ENCODE measurements at regions not wholly inside any gene's neighbourhood (a gene's known extent, or its start where the extent isn't known, plus 50 kb on each side); places are given as distances from the start of the nearest gene placed in this dataset.

- H3K9me3 ChIP-seq, result no peaks in the 10 kb centered on the region
- DNase-seq, result no peak
- no peaks in the 10 kb centered on the region for H3K36me3 ChIP-seq
- TF ChIP-seq POLR2A (IDR thresholded peaks at IDR 0.05), result no peak
- TF ChIP-seq, protein P1, sequence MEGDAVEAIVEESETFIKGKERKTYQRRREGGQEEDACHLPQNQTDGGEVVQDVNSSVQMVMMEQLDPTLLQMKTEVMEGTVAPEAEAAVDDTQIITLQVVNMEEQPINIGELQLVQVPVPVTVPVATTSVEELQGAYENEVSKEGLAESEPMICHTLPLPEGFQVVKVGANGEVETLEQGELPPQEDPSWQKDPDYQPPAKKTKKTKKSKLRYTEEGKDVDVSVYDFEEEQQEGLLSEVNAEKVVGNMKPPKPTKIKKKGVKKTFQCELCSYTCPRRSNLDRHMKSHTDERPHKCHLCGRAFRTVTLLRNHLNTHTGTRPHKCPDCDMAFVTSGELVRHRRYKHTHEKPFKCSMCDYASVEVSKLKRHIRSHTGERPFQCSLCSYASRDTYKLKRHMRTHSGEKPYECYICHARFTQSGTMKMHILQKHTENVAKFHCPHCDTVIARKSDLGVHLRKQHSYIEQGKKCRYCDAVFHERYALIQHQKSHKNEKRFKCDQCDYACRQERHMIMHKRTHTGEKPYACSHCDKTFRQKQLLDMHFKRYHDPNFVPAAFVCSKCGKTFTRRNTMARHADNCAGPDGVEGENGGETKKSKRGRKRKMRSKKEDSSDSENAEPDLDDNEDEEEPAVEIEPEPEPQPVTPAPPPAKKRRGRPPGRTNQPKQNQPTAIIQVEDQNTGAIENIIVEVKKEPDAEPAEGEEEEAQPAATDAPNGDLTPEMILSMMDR (IDR thresholded peaks at IDR 0.05), result no peak
- intact Hi-C loops (cut with DNase I; ENCODE audit: low total_unique reads), result no loop called here
- H3K27ac ChIP-seq, result no peak overlapping the region
- no peaks in the 10 kb centered on the region for H3K4me1 ChIP-seq
- H3K27me3 ChIP-seq, result no peaks in the 10 kb centered on the region
- no peak overlapping the region for H3K4me3 ChIP-seq
These were observed 146.8 kb upstream of the DAPK1 start for GRCh38 chr9:87350915-87351314.

DNA sequence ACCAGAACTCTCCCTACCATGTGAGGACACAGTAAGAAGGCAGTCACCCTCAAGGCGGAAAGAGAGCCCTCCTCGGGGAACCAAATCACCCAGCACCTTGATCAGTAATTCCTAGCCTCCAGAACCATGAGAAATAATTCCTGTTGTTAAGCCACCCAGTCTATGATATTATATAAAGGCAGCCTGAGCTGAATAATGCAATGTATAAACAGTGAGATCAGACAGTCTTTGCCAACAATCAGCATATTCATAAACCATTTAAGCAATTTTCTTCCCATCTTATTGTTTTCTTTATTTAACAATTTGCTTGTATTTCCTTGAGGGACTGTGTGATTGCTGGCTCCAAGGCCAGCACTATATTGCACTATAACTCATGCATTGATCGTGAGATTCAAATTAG, 144.4 kb upstream of the DAPK1 start:
- no peak for DNase-seq
- Histone ChIP-seq H3K4me1 (no peaks in the 10 kb centered on the region), H3K4me3 (no peak overlapping the region), H3K27me3 (no peaks in the 10 kb centered on the region), H3K36me3 (no peaks in the 10 kb centered on the region), H3K27ac (no peak overlapping the region), H3K9me3 (no peaks in the 10 kb centered on the region)
- TF ChIP-seq, protein P1 (IDR thresholded peaks at IDR 0.05), result no peak
- TF ChIP-seq POLR2A (IDR thresholded peaks at IDR 0.05), result no peak
- intact Hi-C loops (cut with DNase I; ENCODE audit: low total_unique reads), result no loop called here

DNA sequence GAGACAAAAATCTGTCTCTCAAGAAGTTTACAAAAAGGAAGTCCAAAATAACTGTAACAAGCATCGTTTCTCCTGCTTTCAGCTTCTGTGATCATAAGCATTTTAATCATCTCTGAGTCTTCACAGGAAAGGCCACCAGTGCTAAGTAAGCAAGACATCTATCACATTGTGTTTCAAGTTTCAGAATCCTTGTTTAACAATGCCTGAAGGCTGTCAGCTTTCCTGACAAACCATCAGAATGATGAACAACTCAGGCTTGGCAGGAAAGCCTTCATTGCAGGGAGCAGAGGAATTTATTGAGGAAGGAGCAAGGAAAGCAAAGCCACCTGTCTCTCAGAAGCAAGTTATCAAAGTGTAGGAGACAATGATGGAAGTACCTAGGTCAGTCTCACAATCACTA, 143.5 kb upstream of the DAPK1 start:
- H3K27ac ChIP-seq, result no peak overlapping the region
- TF ChIP-seq, protein P1 (IDR thresholded peaks at IDR 0.05), result no peak
- TF ChIP-seq POLR2A (IDR thresholded peaks at IDR 0.05), result no peak
- no peaks in the 10 kb centered on the region for H3K36me3 ChIP-seq
- no peak overlapping the region for H3K4me3 ChIP-seq
- H3K9me3 ChIP-seq, result no peaks in the 10 kb centered on the region
- intact Hi-C loops (cut with DNase I; ENCODE audit: low total_unique reads), result no loop called here
- no peaks in the 10 kb centered on the region for H3K27me3 ChIP-seq
- no peaks in the 10 kb centered on the region for H3K4me1 ChIP-seq
- DNase-seq, result no peak

GRCh38 chr9:87357600-87357999, 140.1 kb upstream of the DAPK1 start:
- no peaks in the 10 kb centered on the region for H3K36me3 ChIP-seq
- H3K4me1 ChIP-seq, result no peaks in the 10 kb centered on the region
- no peaks in the 10 kb centered on the region for H3K27me3 ChIP-seq
- TF ChIP-seq, protein P1 (IDR thresholded peaks at IDR 0.05), result no peak
- no peak for TF ChIP-seq POLR2A (IDR thresholded peaks at IDR 0.05)
- H3K27ac ChIP-seq, result no peak overlapping the region
- DNase-seq, result no peak
- intact Hi-C loops (cut with DNase I; ENCODE audit: low total_unique reads), result no loop called here
- no peak overlapping the region for H3K4me3 ChIP-seq
- H3K9me3 ChIP-seq, result no peaks in the 10 kb centered on the region

- H3K36me3 ChIP-seq, result no peaks in the 10 kb centered on the region
- intact Hi-C loops (cut with DNase I; ENCODE audit: low total_unique reads), result no loop called here
- no peak overlapping the region for H3K4me3 ChIP-seq
- DNase-seq, result no peak
- no peak for TF ChIP-seq POLR2A (IDR thresholded peaks at IDR 0.05)
- TF ChIP-seq, protein P1 (IDR thresholded peaks at IDR 0.05), result no peak
- no peaks in the 10 kb centered on the region for H3K27me3 ChIP-seq
- H3K4me1 ChIP-seq, result no peaks in the 10 kb centered on the region
- no peak overlapping the region for H3K27ac ChIP-seq
- no peaks in the 10 kb centered on the region for H3K9me3 ChIP-seq
These were observed 138.4 kb upstream of the DAPK1 start for GRCh38 chr9:87359264-87359663.
